HFF-Myc (cell line): ENCODE measurements at regions not wholly inside any gene's neighbourhood (a gene's known extent, or its start where the extent isn't known, plus 50 kb on each side); places are given as distances from the start of the nearest gene placed in this dataset.
"Not testable (repeated sequence)": the region's sequence is repeated elsewhere in the genome, so short reads cannot be mapped to it uniquely, and the experiment has no call there.

Experiments used
- DNase-seq: peaks from one replicate; pipeline ENCODE4 v3.0.0-alpha.2; 2011; ENCODE audit warnings: low read depth; ENCODE audit errors: extremely low read depth
- H3K4me3 ChIP-seq: replicated peaks from 2 replicates; pipeline ENCODE4 v1.5.1; 2011; ENCODE audit warnings: low read depth, mild to moderate bottlenecking, control low read depth, low read length
- TF ChIP-seq, protein P1 (sequence below): IDR thresholded peaks from 2 replicates; pipeline ENCODE4 v1.5.1; 2012; ENCODE audit warnings: mild to moderate bottlenecking, low read depth, low read length, control low read depth; ENCODE audit errors: missing control alignments

DNA sequence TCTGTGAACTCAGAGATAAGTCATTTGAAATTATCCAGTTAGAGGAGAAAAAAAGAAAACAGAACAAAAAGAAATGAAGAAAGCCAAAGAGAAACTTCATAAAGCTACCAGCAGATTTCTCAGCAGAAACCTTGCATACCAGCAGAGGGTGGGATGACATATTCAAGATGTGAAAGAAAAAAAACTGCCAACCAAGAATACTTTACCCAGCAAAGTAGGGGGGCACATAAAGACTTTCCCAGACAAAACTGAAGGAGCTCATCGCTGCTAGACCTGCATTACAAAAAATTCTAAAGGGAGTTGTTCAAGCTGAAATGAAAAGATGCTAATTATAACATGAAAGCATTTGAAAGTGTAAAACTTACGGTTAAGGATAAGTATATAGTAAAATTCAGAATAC, 246.3 kb downstream of the FNDC1 start:
- no peak for DNase-seq
- H3K4me3 ChIP-seq, result no peak overlapping the region
- TF ChIP-seq, protein P1, sequence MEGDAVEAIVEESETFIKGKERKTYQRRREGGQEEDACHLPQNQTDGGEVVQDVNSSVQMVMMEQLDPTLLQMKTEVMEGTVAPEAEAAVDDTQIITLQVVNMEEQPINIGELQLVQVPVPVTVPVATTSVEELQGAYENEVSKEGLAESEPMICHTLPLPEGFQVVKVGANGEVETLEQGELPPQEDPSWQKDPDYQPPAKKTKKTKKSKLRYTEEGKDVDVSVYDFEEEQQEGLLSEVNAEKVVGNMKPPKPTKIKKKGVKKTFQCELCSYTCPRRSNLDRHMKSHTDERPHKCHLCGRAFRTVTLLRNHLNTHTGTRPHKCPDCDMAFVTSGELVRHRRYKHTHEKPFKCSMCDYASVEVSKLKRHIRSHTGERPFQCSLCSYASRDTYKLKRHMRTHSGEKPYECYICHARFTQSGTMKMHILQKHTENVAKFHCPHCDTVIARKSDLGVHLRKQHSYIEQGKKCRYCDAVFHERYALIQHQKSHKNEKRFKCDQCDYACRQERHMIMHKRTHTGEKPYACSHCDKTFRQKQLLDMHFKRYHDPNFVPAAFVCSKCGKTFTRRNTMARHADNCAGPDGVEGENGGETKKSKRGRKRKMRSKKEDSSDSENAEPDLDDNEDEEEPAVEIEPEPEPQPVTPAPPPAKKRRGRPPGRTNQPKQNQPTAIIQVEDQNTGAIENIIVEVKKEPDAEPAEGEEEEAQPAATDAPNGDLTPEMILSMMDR, result no peak

- TF ChIP-seq, protein P1, result no peak
- no peak overlapping the region for H3K4me3 ChIP-seq
- DNase-seq, result no peak
These were observed 245.5 kb downstream of the FNDC1 start for GRCh38 chr6:159414711-159415110.

GRCh38 chr6:159407211-159407780, 238.1 kb downstream of the FNDC1 start:
- not testable (repeated sequence) for DNase-seq, H3K4me3 ChIP-seq

DNA sequence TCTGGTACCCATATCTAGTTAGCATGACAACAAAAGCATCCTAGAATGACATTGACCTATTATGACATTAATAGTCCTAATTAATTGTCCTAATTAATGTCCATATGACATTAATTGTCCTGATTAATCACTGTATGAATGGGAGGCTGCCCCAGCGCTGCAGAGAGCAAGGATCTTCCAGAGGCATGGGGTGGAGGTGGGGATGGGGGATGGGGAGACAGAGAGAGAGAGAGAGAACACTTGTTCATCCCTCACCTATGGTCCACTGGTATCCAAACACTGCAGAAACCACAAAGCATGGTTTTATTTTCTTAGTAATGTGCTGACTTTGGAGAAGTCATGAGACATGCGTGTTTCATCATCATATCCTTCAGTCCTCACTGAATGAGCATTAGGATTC, 235.1 kb downstream of the FNDC1 start:
- no peak overlapping the region for H3K4me3 ChIP-seq
- TF ChIP-seq, protein P1, result no peak
- DNase-seq, result no peak

DNA sequence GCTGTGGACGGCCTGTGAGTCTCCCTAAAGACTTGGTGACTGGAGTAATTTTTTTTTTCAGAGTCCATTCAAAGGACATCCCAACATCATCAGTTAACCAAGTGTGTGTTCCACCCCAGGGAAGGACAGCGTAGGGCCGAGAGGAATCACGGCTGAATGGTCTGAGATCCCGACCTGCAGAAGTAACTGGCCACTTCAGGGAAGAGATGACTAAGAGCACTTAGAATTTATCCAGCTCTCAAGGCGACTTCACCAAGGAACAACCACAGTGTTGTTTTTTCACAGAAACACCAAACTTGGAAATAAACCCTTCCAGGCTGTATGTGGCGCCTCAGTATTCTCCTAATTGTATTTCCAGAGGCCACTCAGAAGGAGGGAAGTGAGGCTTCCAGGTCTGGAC, 231.6 kb downstream of the FNDC1 start:
- no peak overlapping the region for H3K4me3 ChIP-seq
- no peak for DNase-seq
- TF ChIP-seq, protein P1, result no peak

- H3K4me3 ChIP-seq, result no peak overlapping the region
- TF ChIP-seq, protein P1, result no peak
- no peak for DNase-seq
These were observed 230.6 kb downstream of the FNDC1 start for GRCh38 chr6:159399751-159400221.

GRCh38 chr6:159398633-159399032, 229.4 kb downstream of the FNDC1 start:
- TF ChIP-seq, protein P1, result no peak

More at GRCh38 chr6:159398633-159399032, 229.4 kb downstream of the FNDC1 start:
- no peak for DNase-seq
- H3K4me3 ChIP-seq, result no peak overlapping the region
